ENCODE measurements at regions not wholly inside any gene's neighbourhood (a gene's known extent, or its start where the extent isn't known, plus 50 kb on each side); places are given as distances from the start of the nearest gene placed in this dataset.

DNA sequence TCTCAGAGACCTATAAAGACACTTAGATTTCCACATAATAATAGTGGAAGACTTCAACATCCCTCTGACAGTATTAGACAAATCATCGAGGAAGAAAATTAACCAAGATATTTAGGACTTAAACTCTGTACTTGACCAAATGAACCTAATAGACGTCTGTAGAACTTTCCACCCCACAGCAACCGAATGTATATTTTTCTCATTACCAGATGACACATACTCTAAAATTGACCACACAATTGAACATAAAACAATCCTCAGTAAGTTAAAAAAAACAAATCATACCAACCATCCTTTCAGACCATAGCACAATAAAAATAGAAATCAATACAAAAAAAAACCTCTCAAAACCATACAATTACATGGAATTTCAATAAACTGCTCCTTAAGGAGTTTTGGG, 201.0 kb downstream of the POSTN start:
- TF ChIP-seq POLR2A (IDR thresholded peaks at IDR 0.05; ENCODE audit: low read length) (no peak), GATA1 (IDR thresholded peaks at IDR 0.05; ENCODE audit: low read depth, low read length) (no peak)
